Activated naive CD8-positive, alpha-beta T cell treated with anti-CD3 and anti-CD28 coated beads, Interleukin-2, amount 50 U/mL, for 24 hours (primary cell): ENCODE measurements at regions not wholly inside any gene's neighbourhood (a gene's known extent, or its start where the extent isn't known, plus 50 kb on each side); places are given as distances from the start of the nearest gene placed in this dataset.

ENCODE experiments used
- ATAC-seq: fragments of 150-1000 bp; cut with Tn5 transposase; one replicate; pipeline ENCODE4 v1.10.0; 2021
- DNase-seq: peaks from one replicate; pipeline ENCODE4 v3.0.0; 2021
- H3K27ac Mint-ChIP-seq: one replicate; pipeline ENCODE4 v1.8.0; 2021; ENCODE audit warnings: mild to moderate bottlenecking, mixed read lengths
- H3K27me3 Mint-ChIP-seq: one replicate; pipeline ENCODE4 v1.8.0; 2021; ENCODE audit warnings: mixed read lengths
- H3K36me3 Mint-ChIP-seq: one replicate; pipeline ENCODE4 v1.8.0; 2021; ENCODE audit warnings: low read depth, mixed read lengths
- H3K4me1 Mint-ChIP-seq: one replicate; pipeline ENCODE4 v1.8.0; 2021; ENCODE audit warnings: mixed read lengths
- H3K4me3 Mint-ChIP-seq: one replicate; pipeline ENCODE4 v1.8.0; 2021; ENCODE audit warnings: mild to moderate bottlenecking, moderate library complexity, mixed read lengths
- H3K9me3 Mint-ChIP-seq: one replicate; pipeline ENCODE4 v1.8.0; 2021; ENCODE audit warnings: mixed read lengths

DNA sequence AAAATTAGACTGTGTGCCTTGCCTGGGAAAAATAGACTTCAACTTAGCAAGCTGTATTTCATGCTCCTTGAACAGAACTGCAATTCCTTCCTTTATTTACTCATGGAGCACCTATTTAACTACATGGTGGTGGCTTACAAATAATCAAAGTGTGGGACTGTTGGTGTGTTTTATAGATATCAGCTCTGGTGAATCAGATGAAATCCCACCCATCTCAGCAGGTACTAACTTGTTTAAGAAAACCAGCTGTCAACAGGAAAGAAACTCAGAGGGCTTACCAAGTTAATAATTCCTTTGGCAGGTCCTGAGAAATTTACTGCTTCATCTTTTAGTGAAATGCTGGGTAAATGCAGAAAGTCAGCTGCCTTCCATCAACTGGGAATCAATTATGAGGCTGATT lies 830.6 kb downstream of the SLC4A3 start:
- H3K27ac Mint-ChIP-seq = no peak overlapping the region
- no peak for DNase-seq
- no peaks in the 10 kb centered on the region for H3K4me1 Mint-ChIP-seq
- H3K27me3 Mint-ChIP-seq = no peaks in the 10 kb centered on the region
- ATAC-seq = no peak
- no peak overlapping the region for H3K4me3 Mint-ChIP-seq
- no peaks in the 10 kb centered on the region for H3K36me3 Mint-ChIP-seq
- H3K9me3 Mint-ChIP-seq = no peaks in the 10 kb centered on the region

DNA sequence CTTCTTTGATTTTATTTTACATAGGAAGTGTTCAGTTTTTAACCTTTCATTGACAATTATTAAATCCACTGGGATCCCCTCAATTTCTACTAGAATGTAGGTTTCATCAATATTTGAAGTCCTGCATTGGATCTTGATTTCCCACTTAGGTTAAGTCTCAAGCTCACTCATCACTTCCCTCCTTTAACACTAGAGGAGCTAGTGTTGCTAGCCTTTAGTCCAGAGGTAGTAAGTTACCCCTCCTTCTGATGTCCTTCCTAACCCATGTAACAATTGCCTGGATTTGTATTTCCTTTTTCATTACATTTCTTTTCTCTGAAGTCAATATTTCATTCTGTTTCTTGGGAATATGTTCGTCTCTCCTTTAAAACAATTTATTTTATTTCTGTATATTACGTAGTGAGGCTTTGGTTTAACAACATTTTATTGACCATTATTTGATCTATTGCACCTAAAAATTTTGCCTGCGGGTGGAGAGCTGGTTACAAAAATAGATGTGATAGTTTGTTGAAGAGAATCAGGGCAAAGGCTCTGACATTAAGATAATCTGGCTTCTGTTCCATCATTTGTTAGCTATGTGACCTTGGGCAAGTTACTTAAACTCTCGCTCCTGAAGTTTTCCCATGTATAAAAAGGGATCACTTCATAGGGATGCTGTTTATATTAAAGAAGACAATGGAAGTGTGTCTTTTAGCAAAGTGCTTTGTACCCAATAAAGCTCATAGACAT lies 833.0 kb downstream of the SLC4A3 start:
- H3K9me3 Mint-ChIP-seq = no peaks in the 10 kb centered on the region
- H3K27ac Mint-ChIP-seq = no peak overlapping the region
- H3K4me1 Mint-ChIP-seq = no peaks in the 10 kb centered on the region

DNA sequence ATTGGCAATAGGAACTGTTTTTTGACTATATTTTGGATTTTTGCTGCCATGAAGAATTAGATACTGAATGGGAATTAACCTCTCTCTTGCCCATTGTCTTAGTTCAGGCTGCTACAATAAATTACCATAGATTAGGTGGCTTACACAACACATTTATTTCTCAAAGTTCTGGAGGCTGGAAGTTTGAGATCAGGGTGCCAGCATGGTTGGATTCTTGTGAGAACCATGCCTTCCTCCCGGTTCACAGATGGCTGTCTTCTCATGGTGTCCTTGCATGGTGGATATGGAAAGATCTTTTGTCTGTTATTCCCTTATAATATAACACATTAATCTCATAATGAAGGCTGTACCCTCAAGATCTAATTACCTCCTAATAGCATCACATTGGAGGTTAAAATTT lies 836.4 kb downstream of the SLC4A3 start:
- Mint-ChIP-seq H3K9me3 (no peaks in the 10 kb centered on the region), H3K27me3 (no peaks in the 10 kb centered on the region), H3K4me1 (no peaks in the 10 kb centered on the region), H3K36me3 (no peaks in the 10 kb centered on the region), H3K4me3 (no peak overlapping the region), H3K27ac (no peak overlapping the region)
- ATAC-seq (no peak), DNase-seq (no peak)

More for the DNA sequence above, 833.0 kb downstream of the SLC4A3 start:
- DNase-seq (no peak), ATAC-seq (no peak)
- Mint-ChIP-seq H3K36me3 (no peaks in the 10 kb centered on the region), H3K4me3 (no peak overlapping the region), H3K27me3 (no peaks in the 10 kb centered on the region)

DNA sequence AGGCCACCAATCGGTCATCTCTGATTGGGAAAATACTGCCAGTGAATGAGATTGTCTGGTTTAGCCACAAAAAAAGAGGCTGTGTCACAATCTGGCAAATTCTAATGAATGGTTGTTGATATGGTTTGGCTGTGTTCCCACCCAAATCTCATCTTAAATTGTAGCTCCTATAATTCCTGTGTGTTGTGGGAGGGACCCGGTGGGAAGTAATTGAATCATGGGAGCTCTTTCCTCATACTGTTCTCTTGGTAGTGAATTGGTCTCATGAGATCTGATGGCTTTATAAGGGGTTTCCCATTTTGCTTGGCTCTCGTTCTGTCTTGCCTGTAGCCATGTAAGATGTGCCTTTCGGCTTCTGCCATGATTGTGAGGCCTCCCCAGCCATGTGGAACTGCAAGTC lies 838.3 kb downstream of the SLC4A3 start:
- no peaks in the 10 kb centered on the region for H3K27me3 Mint-ChIP-seq
- no peaks in the 10 kb centered on the region for H3K9me3 Mint-ChIP-seq
- no peaks in the 10 kb centered on the region for H3K36me3 Mint-ChIP-seq
- ATAC-seq (no peak), DNase-seq (no peak)
- no peak overlapping the region for H3K27ac Mint-ChIP-seq
- H3K4me1 Mint-ChIP-seq = no peaks in the 10 kb centered on the region
- H3K4me3 Mint-ChIP-seq = no peak overlapping the region

DNA sequence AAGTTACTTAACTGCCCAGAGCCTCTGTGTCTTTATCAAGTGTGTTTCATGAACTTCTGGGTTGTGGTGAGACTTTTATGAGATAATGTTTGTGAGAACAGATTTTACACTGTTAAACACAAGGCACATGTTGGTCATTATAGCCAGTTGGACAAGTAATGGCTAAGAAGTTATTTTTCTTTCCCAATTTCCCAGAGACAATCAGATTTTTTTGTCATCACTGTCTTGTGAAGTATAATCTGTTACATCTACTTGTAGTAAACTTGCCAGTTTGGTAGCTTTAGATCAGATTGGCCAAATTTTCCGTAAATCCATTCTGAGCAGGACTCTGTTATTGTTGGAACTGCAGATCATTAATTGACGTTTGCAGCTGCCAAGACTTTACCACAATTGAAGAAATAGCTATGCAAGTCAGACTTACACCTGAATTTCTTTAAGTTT lies 838.8 kb downstream of the SLC4A3 start:
- no peaks in the 10 kb centered on the region for H3K36me3 Mint-ChIP-seq
- H3K27ac Mint-ChIP-seq = no peak overlapping the region
- no peaks in the 10 kb centered on the region for H3K4me1 Mint-ChIP-seq
- H3K9me3 Mint-ChIP-seq = no peaks in the 10 kb centered on the region
- DNase-seq (no peak), ATAC-seq (no peak)
- no peak overlapping the region for H3K4me3 Mint-ChIP-seq
- H3K27me3 Mint-ChIP-seq = no peaks in the 10 kb centered on the region

DNA sequence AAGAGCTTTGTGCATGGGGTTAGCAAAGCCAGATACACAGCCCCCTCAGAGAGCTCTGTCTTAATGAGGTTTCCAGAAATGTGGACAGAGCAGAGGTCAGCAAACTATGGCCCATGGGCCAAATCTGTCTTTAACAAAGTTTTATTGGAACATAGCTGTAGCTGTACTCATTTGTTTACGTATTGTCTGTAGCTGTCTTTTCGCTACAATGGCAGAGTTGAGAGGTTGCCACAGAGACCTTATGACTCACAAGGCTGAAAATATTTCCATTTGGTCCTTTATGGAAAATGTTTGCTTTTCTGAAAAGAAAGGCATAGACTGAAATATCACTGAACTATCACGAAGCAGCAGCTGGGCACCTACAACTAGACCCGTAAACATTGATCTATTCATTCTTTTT lies 841.8 kb downstream of the SLC4A3 start:
- no peaks in the 10 kb centered on the region for H3K36me3 Mint-ChIP-seq
- no peak overlapping the region for H3K27ac Mint-ChIP-seq
- H3K4me3 Mint-ChIP-seq = no peak overlapping the region
- H3K27me3 Mint-ChIP-seq = no peaks in the 10 kb centered on the region
- no peaks in the 10 kb centered on the region for H3K9me3 Mint-ChIP-seq
- ATAC-seq = no peak
- H3K4me1 Mint-ChIP-seq = no peaks in the 10 kb centered on the region
- DNase-seq = no peak

DNA sequence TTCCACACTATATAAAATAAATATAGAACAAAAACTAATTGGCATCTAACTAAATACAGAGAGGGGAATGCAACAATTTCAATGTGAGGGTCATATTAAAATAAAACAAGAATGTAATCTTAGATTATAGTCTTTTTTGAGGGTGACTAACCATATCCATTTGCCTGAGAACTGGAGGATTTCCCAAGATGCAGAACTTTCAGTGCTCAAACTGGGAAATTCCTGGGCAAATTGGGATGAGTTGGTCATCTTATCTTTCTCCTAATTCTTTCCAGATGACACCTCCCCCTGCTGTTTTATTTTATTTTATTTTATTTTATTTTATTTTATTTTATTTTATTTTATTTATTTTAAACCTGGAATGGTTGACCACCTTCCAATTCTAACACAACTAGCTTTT lies 846.2 kb downstream of the SLC4A3 start:
- Mint-ChIP-seq H3K36me3 (no peaks in the 10 kb centered on the region), H3K27me3 (no peaks in the 10 kb centered on the region), H3K27ac (no peak overlapping the region), H3K9me3 (no peaks in the 10 kb centered on the region), H3K4me3 (no peak overlapping the region), H3K4me1 (no peaks in the 10 kb centered on the region)
- DNase-seq = no peak
- ATAC-seq = no peak

DNA sequence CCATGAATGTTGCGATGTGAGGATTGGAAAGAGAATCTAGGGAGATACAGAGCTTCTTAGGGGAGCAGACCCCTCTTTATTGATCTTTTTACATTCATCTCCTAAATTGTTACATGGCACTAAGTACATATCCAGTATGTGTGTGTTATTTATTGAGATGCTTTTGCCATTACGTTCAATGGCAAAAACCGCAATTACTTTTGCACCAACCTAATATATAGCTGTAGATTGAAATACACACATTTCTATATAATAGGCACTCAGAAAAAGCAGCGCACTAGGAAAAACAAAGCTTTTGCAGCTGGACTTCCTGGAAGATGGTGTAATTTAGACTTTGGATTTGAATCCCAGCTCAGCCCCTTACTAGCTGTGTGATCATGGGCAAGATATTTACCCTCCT lies 849.4 kb downstream of the SLC4A3 start:
- no peaks in the 10 kb centered on the region for H3K36me3 Mint-ChIP-seq
- no peak for ATAC-seq
- no peak overlapping the region for H3K27ac Mint-ChIP-seq
- H3K4me3 Mint-ChIP-seq = no peak overlapping the region
- DNase-seq = no peak
- no peaks in the 10 kb centered on the region for H3K9me3 Mint-ChIP-seq
- H3K4me1 Mint-ChIP-seq = no peaks in the 10 kb centered on the region
- H3K27me3 Mint-ChIP-seq = no peaks in the 10 kb centered on the region

DNA sequence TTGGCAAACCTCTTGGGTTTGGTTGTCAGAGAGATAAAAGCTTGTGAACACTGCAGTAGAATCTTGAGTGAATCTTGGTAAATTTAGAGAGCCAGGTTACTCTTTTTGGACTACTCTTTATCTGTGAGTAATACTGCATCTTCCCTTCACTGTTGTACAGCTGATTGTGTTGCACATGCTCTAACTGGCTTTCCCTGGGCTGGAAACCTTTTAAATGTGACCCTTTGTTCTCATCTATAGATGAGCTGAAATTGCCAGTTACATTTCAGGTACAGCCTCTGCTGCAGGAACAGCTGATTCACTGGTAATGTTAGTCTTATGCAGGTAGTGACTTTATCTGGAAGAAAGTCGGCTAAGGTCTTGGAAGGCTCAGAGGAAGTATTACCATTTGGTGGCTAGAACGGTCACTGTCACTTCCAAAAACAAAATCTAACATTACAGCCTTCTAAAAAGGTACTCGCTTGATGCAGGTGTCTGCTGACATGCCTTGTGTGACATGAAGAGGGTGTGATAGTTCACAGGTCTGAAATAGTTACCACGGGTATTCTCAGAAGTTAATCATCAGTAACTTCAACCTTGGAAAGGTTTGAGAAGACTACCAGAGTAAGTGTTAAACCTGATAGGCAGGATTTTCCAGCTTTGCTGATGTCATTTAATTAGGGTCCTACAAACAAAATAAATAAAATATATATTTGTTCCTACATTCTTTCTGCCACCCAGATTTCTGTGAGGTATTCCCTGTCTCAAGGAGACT lies 851.1 kb downstream of the SLC4A3 start:
- no peak overlapping the region for H3K4me3 Mint-ChIP-seq
- no peak overlapping the region for H3K27ac Mint-ChIP-seq
- H3K27me3 Mint-ChIP-seq = no peaks in the 10 kb centered on the region
- DNase-seq (no peak), ATAC-seq (no peak)
- H3K4me1 Mint-ChIP-seq = no peaks in the 10 kb centered on the region
- H3K36me3 Mint-ChIP-seq = no peaks in the 10 kb centered on the region
- H3K9me3 Mint-ChIP-seq = no peaks in the 10 kb centered on the region

DNA sequence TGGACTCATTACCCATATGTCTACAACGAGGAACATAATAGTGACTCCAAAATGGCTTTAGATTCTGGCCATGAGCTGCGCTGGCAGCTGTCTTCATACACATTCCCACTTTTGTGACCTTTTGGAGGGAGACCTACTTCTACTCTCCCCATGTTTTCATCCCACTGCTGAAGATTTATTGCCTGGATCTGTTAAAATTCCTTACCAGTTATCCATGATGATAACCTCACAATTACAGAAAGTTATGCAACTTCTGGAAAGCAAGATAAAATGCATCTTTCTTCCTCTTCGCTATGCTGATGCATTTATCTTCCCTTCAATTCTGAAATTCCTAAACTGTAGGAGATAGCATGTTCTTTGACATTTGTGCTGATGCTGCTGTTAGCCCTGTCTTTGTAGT lies 855.3 kb downstream of the SLC4A3 start:
- ATAC-seq (no peak), DNase-seq (no peak)
- no peak overlapping the region for H3K4me3 Mint-ChIP-seq
- H3K27me3 Mint-ChIP-seq = no peaks in the 10 kb centered on the region
- H3K27ac Mint-ChIP-seq = no peak overlapping the region
- peaks cover 7% of the 10 kb centered on the region for H3K9me3 Mint-ChIP-seq
- H3K4me1 Mint-ChIP-seq = no peaks in the 10 kb centered on the region
- H3K36me3 Mint-ChIP-seq = no peaks in the 10 kb centered on the region

DNA sequence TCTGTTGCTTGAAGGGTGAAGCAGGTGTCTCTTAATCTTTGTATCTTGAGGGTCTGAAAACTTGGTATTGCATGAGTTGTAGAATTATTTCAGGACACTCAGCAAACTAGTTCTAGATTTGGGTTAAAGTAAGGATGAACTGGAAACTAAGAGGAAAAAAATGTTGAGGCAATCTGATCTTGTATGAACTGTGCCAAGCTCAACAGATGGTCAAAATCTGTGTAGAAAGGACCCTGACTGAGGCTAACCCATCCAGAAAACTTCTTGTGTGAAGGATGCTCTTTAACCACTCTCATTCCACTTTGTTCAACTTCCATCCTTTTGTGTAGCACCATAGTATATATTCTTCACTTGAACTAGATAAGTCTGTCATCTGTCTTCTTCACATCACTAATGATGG lies 861.7 kb downstream of the SLC4A3 start:
- no peak for ATAC-seq
- H3K9me3 Mint-ChIP-seq = peaks cover 7% of the 10 kb centered on the region
- no peaks in the 10 kb centered on the region for H3K4me1 Mint-ChIP-seq
- H3K27ac Mint-ChIP-seq = no peak overlapping the region
- H3K4me3 Mint-ChIP-seq = no peak overlapping the region
- no peak for DNase-seq
- no peaks in the 10 kb centered on the region for H3K36me3 Mint-ChIP-seq
- H3K27me3 Mint-ChIP-seq = no peaks in the 10 kb centered on the region

DNA sequence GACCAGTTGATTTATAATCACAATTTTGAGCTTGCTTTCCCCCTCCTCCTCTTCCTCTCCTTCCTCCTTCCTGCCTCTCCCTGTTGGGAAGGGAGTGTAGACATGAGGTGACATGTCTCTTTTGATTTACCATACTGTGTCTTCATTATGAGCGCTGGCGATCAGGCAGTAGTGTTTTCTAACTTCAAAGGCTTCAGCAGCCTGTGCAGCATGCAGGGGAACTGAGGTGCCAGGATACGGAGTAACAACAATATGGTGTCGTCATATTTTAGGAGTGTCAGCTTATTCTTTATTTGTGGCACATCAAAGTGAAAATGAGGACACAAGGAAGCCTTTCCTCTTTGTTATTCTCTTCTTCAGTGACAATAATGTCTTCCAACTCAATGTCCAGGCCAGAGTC lies 864.2 kb downstream of the SLC4A3 start:
- H3K27ac Mint-ChIP-seq = no peak overlapping the region
- no peaks in the 10 kb centered on the region for H3K9me3 Mint-ChIP-seq
- no peak for ATAC-seq

DNA sequence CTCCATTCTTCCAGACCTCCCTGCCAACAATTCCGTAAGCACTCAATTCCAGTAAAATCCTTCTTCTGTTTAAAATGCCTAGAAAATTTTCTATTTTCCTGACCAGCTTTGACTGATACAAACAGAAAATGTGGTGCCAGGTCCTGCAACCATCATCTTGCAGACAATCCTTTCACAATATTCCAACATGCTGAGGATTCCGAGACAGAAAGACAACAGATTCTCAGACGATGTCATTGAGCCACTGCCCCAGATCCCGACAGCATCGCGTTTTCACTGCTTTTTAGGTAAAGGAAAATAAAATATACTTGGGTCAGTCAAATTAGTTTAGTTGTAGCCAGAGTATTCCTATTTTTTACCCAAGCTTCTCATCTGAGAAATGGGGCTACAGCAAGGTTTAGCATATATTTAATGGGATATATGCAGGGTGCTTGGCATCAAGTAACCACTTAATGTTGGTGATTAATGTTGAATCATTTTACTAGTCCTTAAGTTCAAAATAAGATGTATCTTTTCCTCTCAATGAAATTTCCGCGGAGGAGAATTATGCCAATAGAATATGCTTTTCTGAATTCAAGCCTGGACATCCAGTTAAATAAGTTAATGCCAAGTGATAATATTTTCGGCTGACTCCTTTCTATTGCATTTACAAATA lies 866.6 kb downstream of the SLC4A3 start:
- Mint-ChIP-seq H3K27me3 (no peaks in the 10 kb centered on the region), H3K36me3 (no peaks in the 10 kb centered on the region), H3K9me3 (no peaks in the 10 kb centered on the region), H3K4me1 (no peaks in the 10 kb centered on the region), H3K4me3 (no peak overlapping the region), H3K27ac (no peak overlapping the region)
- ATAC-seq (no peak), DNase-seq (no peak)

More for the DNA sequence above, 864.2 kb downstream of the SLC4A3 start:
- no peaks in the 10 kb centered on the region for H3K36me3 Mint-ChIP-seq
- no peak for DNase-seq
- H3K27me3 Mint-ChIP-seq = no peaks in the 10 kb centered on the region
- H3K4me3 Mint-ChIP-seq = no peak overlapping the region
- no peaks in the 10 kb centered on the region for H3K4me1 Mint-ChIP-seq

DNA sequence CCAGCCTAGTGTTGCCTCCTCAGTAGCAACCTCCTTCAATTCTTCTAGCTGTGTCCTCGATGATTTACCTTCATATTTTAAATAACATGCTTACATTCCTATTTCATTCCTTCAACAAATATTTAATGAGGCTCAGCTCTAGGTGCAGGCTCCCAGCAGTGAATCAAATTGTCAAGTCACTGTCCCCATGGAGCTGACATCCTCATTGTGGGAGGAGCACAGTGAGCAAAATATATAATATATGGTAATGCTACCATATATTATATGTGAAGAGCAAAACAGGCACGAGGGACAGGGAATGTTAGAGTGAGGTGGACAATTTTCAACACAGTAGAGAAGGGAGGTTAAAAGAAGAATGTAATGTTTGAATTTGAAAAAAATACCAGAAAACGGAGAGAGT lies 869.1 kb downstream of the SLC4A3 start:
- Mint-ChIP-seq H3K9me3 (no peaks in the 10 kb centered on the region), H3K36me3 (no peaks in the 10 kb centered on the region), H3K4me1 (no peaks in the 10 kb centered on the region), H3K4me3 (no peak overlapping the region), H3K27me3 (no peaks in the 10 kb centered on the region), H3K27ac (no peak overlapping the region)
- ATAC-seq = no peak
- no peak for DNase-seq

DNA sequence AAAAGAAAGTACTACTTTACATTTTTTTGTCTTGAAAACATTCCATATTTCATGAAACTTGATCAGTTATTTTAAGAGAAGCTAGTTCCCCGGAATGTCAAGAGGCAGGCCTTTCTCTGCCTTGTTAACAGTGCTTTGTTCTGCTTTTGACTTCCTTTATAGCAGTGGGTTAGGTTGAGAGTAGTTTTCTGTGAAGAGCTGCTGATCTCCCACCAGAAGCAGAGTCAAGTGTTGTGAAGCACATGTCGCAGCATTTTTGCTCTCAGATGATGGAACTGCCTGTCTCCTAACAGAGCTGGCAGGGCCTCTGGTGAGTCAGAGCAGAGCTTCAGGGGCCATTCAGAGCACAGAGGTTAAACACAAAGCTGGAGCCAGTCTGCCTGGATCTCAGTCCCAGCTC lies 871.8 kb downstream of the SLC4A3 start:
- DNase-seq (no peak), ATAC-seq (no peak)
- Mint-ChIP-seq H3K4me1 (no peaks in the 10 kb centered on the region), H3K27me3 (no peaks in the 10 kb centered on the region), H3K4me3 (no peak overlapping the region), H3K27ac (no peak overlapping the region), H3K36me3 (no peaks in the 10 kb centered on the region), H3K9me3 (no peaks in the 10 kb centered on the region)
